Lower leg skin (tissue), 3 donors: ENCODE measurements at regions not wholly inside any gene's neighbourhood (a gene's known extent, or its start where the extent isn't known, plus 50 kb on each side); places are given as distances from the start of the nearest gene placed in this dataset.

Experiments used
- POLR2A ChIP-seq, 2 donors: fragments of 450-650 bp; IDR thresholded peaks; one replicate each; pipeline ENCODE4 v1.6.1; 2016 to 2017; ENCODE audit warnings: antibody characterized with exemption in 2 of 2, mild to moderate bottlenecking in 1 of 2, moderate library complexity in 1 of 2
- TF ChIP-seq, protein P1 (sequence below), 3 donors: fragments of 450-650 bp; IDR thresholded peaks; one replicate each; pipeline ENCODE4 v1.5.1; 2016; ENCODE audit warnings: antibody characterized with exemption in 3 of 3, mild to moderate bottlenecking in 3 of 3, moderate library complexity in 2 of 3

- TF ChIP-seq, protein P1, sequence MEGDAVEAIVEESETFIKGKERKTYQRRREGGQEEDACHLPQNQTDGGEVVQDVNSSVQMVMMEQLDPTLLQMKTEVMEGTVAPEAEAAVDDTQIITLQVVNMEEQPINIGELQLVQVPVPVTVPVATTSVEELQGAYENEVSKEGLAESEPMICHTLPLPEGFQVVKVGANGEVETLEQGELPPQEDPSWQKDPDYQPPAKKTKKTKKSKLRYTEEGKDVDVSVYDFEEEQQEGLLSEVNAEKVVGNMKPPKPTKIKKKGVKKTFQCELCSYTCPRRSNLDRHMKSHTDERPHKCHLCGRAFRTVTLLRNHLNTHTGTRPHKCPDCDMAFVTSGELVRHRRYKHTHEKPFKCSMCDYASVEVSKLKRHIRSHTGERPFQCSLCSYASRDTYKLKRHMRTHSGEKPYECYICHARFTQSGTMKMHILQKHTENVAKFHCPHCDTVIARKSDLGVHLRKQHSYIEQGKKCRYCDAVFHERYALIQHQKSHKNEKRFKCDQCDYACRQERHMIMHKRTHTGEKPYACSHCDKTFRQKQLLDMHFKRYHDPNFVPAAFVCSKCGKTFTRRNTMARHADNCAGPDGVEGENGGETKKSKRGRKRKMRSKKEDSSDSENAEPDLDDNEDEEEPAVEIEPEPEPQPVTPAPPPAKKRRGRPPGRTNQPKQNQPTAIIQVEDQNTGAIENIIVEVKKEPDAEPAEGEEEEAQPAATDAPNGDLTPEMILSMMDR (IDR thresholded peaks at IDR 0.05), result no peak
- TF ChIP-seq POLR2A (IDR thresholded peaks at IDR 0.05), result no peak
These were observed 94.2 kb upstream of the SERBP1 start for GRCh38 chr1:67524143-67525052.
